ENCODE measurements at regions not wholly inside any gene's neighbourhood (a gene's known extent, or its start where the extent isn't known, plus 50 kb on each side); places are given as distances from the start of the nearest gene placed in this dataset.

GRCh38 chr7:85294176-85294575, 107.3 kb upstream of the SEMA3D start:
- TF ChIP-seq, protein P1, sequence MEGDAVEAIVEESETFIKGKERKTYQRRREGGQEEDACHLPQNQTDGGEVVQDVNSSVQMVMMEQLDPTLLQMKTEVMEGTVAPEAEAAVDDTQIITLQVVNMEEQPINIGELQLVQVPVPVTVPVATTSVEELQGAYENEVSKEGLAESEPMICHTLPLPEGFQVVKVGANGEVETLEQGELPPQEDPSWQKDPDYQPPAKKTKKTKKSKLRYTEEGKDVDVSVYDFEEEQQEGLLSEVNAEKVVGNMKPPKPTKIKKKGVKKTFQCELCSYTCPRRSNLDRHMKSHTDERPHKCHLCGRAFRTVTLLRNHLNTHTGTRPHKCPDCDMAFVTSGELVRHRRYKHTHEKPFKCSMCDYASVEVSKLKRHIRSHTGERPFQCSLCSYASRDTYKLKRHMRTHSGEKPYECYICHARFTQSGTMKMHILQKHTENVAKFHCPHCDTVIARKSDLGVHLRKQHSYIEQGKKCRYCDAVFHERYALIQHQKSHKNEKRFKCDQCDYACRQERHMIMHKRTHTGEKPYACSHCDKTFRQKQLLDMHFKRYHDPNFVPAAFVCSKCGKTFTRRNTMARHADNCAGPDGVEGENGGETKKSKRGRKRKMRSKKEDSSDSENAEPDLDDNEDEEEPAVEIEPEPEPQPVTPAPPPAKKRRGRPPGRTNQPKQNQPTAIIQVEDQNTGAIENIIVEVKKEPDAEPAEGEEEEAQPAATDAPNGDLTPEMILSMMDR (IDR thresholded peaks at IDR 0.05; ENCODE audit: low read length), result no peak
- TF ChIP-seq EZH2 (IDR thresholded peaks at IDR 0.05; ENCODE audit: borderline replicate concordance, low read length), result no peak

Data from OCI-LY1 (cell line).